H1 (cell line): ENCODE measurements at regions not wholly inside any gene's neighbourhood (a gene's known extent, or its start where the extent isn't known, plus 50 kb on each side); places are given as distances from the start of the nearest gene placed in this dataset.
"Not testable (repeated sequence)": the region's sequence is repeated elsewhere in the genome, so short reads cannot be mapped to it uniquely, and the experiment has no call there.

Experiments
- CTCF ChIA-PET: fragments of 300-600 bp; sonication (Branson Sonifier 250); formaldehyde crosslinking; loops from one replicate; lab custom pipeline; 2021; ENCODE audit not compliant: partially characterized antibody; lab: Charles Lee
- POLR2A ChIA-PET: fragments of 300-600 bp; sonication (Branson Sonifier 250); formaldehyde crosslinking; loops from one replicate; lab custom pipeline; 2021; ENCODE audit warnings: inconsistent platforms; ENCODE audit not compliant: partially characterized antibody; lab: Charles Lee
- DNase-seq, 2 experiments: peaks; one replicate each; pipeline versions ENCODE4 v3.0.0 to v3.0.0-alpha.2; 2010 to 2022; ENCODE audit warnings: low spot score in 2 of 2, low read depth in 1 of 2, mixed read lengths in 1 of 2
- FAIRE-seq: peaks from 2 replicates; lab custom pipeline; 2011; peaks lifted over from hg19 to GRCh38; lab: Jason Lieb, UNC
- H2AFZ ChIP-seq: 2 replicates; pipeline ENCODE4 v1.8.1; 2012; ENCODE audit warnings: low read length, inconsistent platforms
- H2AK5ac ChIP-seq: 2 replicates; pipeline ENCODE4 v1.6.1; 2013; ENCODE audit warnings: low read depth, low read length
- H2BK120ac ChIP-seq: replicated peaks from 2 replicates; pipeline ENCODE3; 2013; ENCODE audit warnings: low read depth, low read length, inconsistent platforms
- H2BK12ac ChIP-seq: 2 replicates; pipeline ENCODE4 v1.6.1; 2013; ENCODE audit warnings: low read depth, low read length
- H2BK15ac ChIP-seq: 2 replicates; pipeline ENCODE4 v1.6.1; 2013; ENCODE audit warnings: low read length
- H2BK20ac ChIP-seq: 2 replicates; pipeline ENCODE4 v1.6.1; 2013; ENCODE audit warnings: low read length
- H2BK5ac ChIP-seq: 2 replicates; pipeline ENCODE4 v1.6.1; 2013; ENCODE audit warnings: low read depth, low read length
- H3K14ac ChIP-seq: 2 replicates; pipeline ENCODE4 v1.6.1; 2013; ENCODE audit warnings: inconsistent platforms; ENCODE audit not compliant: insufficient read length
- H3K18ac ChIP-seq: 2 replicates; pipeline ENCODE4 v1.6.1; 2013; ENCODE audit warnings: low read length; ENCODE audit errors: extremely low read depth
- H3K23ac ChIP-seq: 2 replicates; pipeline ENCODE4 v1.6.1; 2013; ENCODE audit warnings: inconsistent platforms; ENCODE audit not compliant: insufficient read length
- H3K23me2 ChIP-seq: 2 replicates; pipeline ENCODE4 v1.6.1; 2013; ENCODE audit warnings: low read depth, low read length
- H3K27ac ChIP-seq: 2 replicates; pipeline ENCODE4 v1.6.1; 2011; ENCODE audit warnings: low read depth, low read length, inconsistent platforms
- H3K27me3 ChIP-seq, 4 experiments: replicated peaks in 1 of 4; 1 replicate in 1 of 4; 2 replicates in 3 of 4; pipeline versions ENCODE4 v1.6.1 to v1.8.1; 2011 to 2013; ENCODE audit warnings: low read length in 3 of 4, mild to moderate bottlenecking in 3 of 4, inconsistent platforms in 2 of 4, mixed read lengths in 2 of 4, moderate library complexity in 1 of 4; ENCODE audit not compliant: control insufficient read depth in 3 of 4, insufficient read depth in 3 of 4; ENCODE audit errors: extremely low read depth in 1 of 4
- H3K36me3 ChIP-seq, 4 experiments: 2 replicates each; pipeline versions ENCODE4 v1.6.1 to v1.8.1; 2011 to 2013; ENCODE audit warnings: mild to moderate bottlenecking in 4 of 4, low read length in 3 of 4, moderate library complexity in 2 of 4, control low read depth in 1 of 4, inconsistent platforms in 1 of 4; ENCODE audit not compliant: insufficient read depth in 4 of 4, control insufficient read depth in 2 of 4
- H3K4ac ChIP-seq: replicated peaks from 2 replicates; pipeline ENCODE3; 2013; ENCODE audit warnings: low read length, low read depth, mixed read lengths, inconsistent platforms; ENCODE audit not compliant: insufficient read length
- H3K4me1 ChIP-seq, 4 experiments: replicated peaks in 1 of 4; 1 replicate in 1 of 4; 2 replicates in 3 of 4; pipeline versions ENCODE4 v1.6.1 to v1.8.1; 2011 to 2013; ENCODE audit warnings: low read length in 3 of 4, inconsistent platforms in 2 of 4, mixed read lengths in 1 of 4; ENCODE audit not compliant: insufficient read depth in 4 of 4, control insufficient read depth in 3 of 4
- H3K4me2 ChIP-seq, 2 experiments: 2 replicates each; pipeline versions ENCODE4 v1.6.1 to v1.8.1; 2011 to 2013; ENCODE audit warnings: low read depth in 2 of 2, low read length in 2 of 2, control low read depth in 1 of 2, inconsistent platforms in 1 of 2, mild to moderate bottlenecking in 1 of 2; ENCODE audit not compliant: insufficient read depth in 1 of 2
- H3K4me3 ChIP-seq, 4 experiments: fragments of 200-600, 300-600 bp in 1 of 4; sonication (generic), shearing (Covaris generic), sonication (Bioruptor Twin) in 1 of 4; 2 replicates each; pipeline versions ENCODE4 v1.5.1 to v1.8.1; 2011 to 2016; ENCODE audit warnings: low read length in 4 of 4, low read depth in 3 of 4, control low read depth in 2 of 4, inconsistent platforms in 2 of 4, mild to moderate bottlenecking in 2 of 4, mixed read lengths in 1 of 4, moderate library complexity in 1 of 4; ENCODE audit not compliant: insufficient read depth in 2 of 4; ENCODE audit errors: extremely low read depth in 1 of 4
- H3K56ac ChIP-seq: replicated peaks from 2 replicates; pipeline ENCODE3; 2013; ENCODE audit warnings: low read depth, mild to moderate bottlenecking, mixed read lengths, low read length, inconsistent platforms; ENCODE audit not compliant: insufficient read length
- H3K79me1 ChIP-seq: 2 replicates; pipeline ENCODE4 v1.6.1; 2013; ENCODE audit warnings: low read depth, low read length, control low read depth
- H3K79me2 ChIP-seq, 2 experiments: 2 replicates each; pipeline versions ENCODE4 v1.6.1 to v1.8.1; 2012 to 2013; ENCODE audit warnings: low read length in 2 of 2, mild to moderate bottlenecking in 2 of 2, inconsistent platforms in 1 of 2; ENCODE audit not compliant: insufficient read depth in 2 of 2, control insufficient read depth in 1 of 2
- H3K9ac ChIP-seq, 4 experiments: replicated peaks in 1 of 4; 1 replicate in 1 of 4; 2 replicates in 3 of 4; pipeline versions ENCODE4 v1.6.1 to v1.8.1; 2011 to 2013; ENCODE audit warnings: low read depth in 3 of 4, low read length in 3 of 4, control low read depth in 2 of 4, mild to moderate bottlenecking in 2 of 4, moderate library complexity in 2 of 4, inconsistent platforms in 1 of 4; ENCODE audit errors: extremely low read depth in 1 of 4
- H3K9me3 ChIP-seq, 2 experiments: 2 replicates each; pipeline versions ENCODE4 v1.6.1 to v1.8.1; 2012 to 2013; ENCODE audit warnings: mild to moderate bottlenecking in 2 of 2, moderate library complexity in 2 of 2, control low read depth in 1 of 2, inconsistent platforms in 1 of 2, low read depth in 1 of 2, low read length in 1 of 2, mixed read lengths in 1 of 2; ENCODE audit not compliant: insufficient read depth in 2 of 2
- H4K20me1 ChIP-seq, 2 experiments: replicated peaks in 1 of 2; 2 replicates each; pipeline versions ENCODE3 to v1.8.1; 2011 to 2013; ENCODE audit warnings: inconsistent platforms in 2 of 2, low read length in 2 of 2, mild to moderate bottlenecking in 1 of 2; ENCODE audit not compliant: insufficient read depth in 2 of 2, control insufficient read depth in 1 of 2
- H4K5ac ChIP-seq: 2 replicates; pipeline ENCODE4 v1.6.1; 2013; ENCODE audit warnings: low read length, low read depth, mixed read lengths, inconsistent platforms; ENCODE audit not compliant: insufficient read length
- H4K8ac ChIP-seq: 2 replicates; pipeline ENCODE4 v1.8.0; 2013; ENCODE audit warnings: mild to moderate bottlenecking, moderate library complexity, low read length, inconsistent platforms; ENCODE audit not compliant: insufficient read depth; ENCODE audit errors: extremely low read depth
- H4K91ac ChIP-seq: replicated peaks from 2 replicates; pipeline ENCODE3; 2013; ENCODE audit warnings: low read length, mixed read lengths, inconsistent platforms; ENCODE audit not compliant: insufficient read length
- WGBS, 2 experiments: shearing (Covaris generic) in 1 of 2; methylation state at CpG; one replicate each; pipeline versions ENCODE4 v1.1.6 to v1.1.7; 2013 to 2015; ENCODE audit warnings: low lambda C conversion rate in 2 of 2, mixed read lengths in 2 of 2, inconsistent platforms in 1 of 2, low coverage in 1 of 2, missing lambda C conversion rate in 1 of 2; ENCODE audit not compliant: insufficient replicate concordance in 2 of 2, insufficient coverage in 1 of 2, insufficient read length in 1 of 2; ENCODE audit errors: extremely low coverage in 1 of 2, missing lambda C conversion rate in 1 of 2; 5-methylcytosine and 5-hydroxymethylcytosine counted together

GRCh38 chr22:33154967-33155366 is 96.8 kb upstream of the SYN3 start:
- H3K56ac ChIP-seq, POLR2A ChIA-PET, DNase-seq, H3K36me3 ChIP-seq, H2BK120ac ChIP-seq, H3K27me3 ChIP-seq, H3K79me1 ChIP-seq, H3K9me3 ChIP-seq, H3K79me2 ChIP-seq, H3K14ac ChIP-seq, H3K4me3 ChIP-seq, H3K4ac ChIP-seq, H2BK5ac ChIP-seq, H2BK20ac ChIP-seq, FAIRE-seq, H2BK12ac ChIP-seq, H4K91ac ChIP-seq, H3K27ac ChIP-seq, H4K8ac ChIP-seq, H3K9ac ChIP-seq, H3K4me1 ChIP-seq, H3K4me2 ChIP-seq, CTCF ChIA-PET, H3K23ac ChIP-seq, H3K23me2 ChIP-seq, H2AK5ac ChIP-seq, H4K5ac ChIP-seq, H4K20me1 ChIP-seq, H2AFZ ChIP-seq, H3K18ac ChIP-seq, H2BK15ac ChIP-seq: not testable (repeated sequence)
- WGBS, 2 experiments, result 72% methylated on average over 1 of the region's 1 CpG; no CpG with 5 or more reads in 1 of the 2 experiments
